IMR-90 (cell line): ENCODE measurements at regions not wholly inside any gene's neighbourhood (a gene's known extent, or its start where the extent isn't known, plus 50 kb on each side); places are given as distances from the start of the nearest gene placed in this dataset.

Experiments used
- ATAC-seq: fragments of 200-7000 bp; cut with Tn5 transposase; 2 replicates; pipeline ENCODE4 v1.9.1; 2020; ENCODE audit warnings: low read depth, mild to moderate bottlenecking, moderate library complexity
- BruUV-seq: library from RNA; stranded (reverse); fragments of 400-500 nt; replicated peaks from 2 replicates; lab custom pipeline; 2021; lab: Mats Ljungman, UMichigan
- CTCF ChIA-PET: fragments of 300-600 bp; formaldehyde crosslinking; extraction: SDS; loops from one replicate; lab custom pipeline; 2021; ENCODE audit warnings: antibody characterized with exemption; lab: Yijun Ruan, JAX
- POLR2A ChIA-PET: fragments of 300-600 bp; sonication (Branson Sonifier 250); formaldehyde crosslinking; loops from one replicate; lab custom pipeline; 2022; ENCODE audit warnings: antibody characterized with exemption; ENCODE audit not compliant: unreplicated experiment; lab: Charles Lee
- DNase-seq: peaks from one replicate; pipeline ENCODE4 v3.0.0; 2013
- H2AFZ ChIP-seq: replicated peaks from 2 replicates; pipeline ENCODE3; 2013; ENCODE audit warnings: low read length, mild to moderate bottlenecking; ENCODE audit not compliant: poor library complexity
- H2AK5ac ChIP-seq: 2 replicates; pipeline ENCODE4 v1.6.1; 2013; ENCODE audit warnings: low read depth, low read length, inconsistent platforms
- H2AK9ac ChIP-seq: replicated peaks from 2 replicates; pipeline ENCODE3; 2013; ENCODE audit warnings: mild to moderate bottlenecking, low read depth, low read length, moderate library complexity; ENCODE audit not compliant: poor library complexity
- H2BK120ac ChIP-seq: 2 replicates; pipeline ENCODE4 v1.6.1; 2013; ENCODE audit warnings: low read depth, low read length, inconsistent platforms
- H2BK15ac ChIP-seq: 3 replicates; pipeline ENCODE4 v1.6.1; 2013; ENCODE audit warnings: low read depth, low read length, inconsistent platforms
- H2BK20ac ChIP-seq: 2 replicates; pipeline ENCODE4 v1.6.1; 2013; ENCODE audit warnings: low read depth, mild to moderate bottlenecking, inconsistent platforms, low read length, moderate library complexity
- H2BK5ac ChIP-seq: 2 replicates; pipeline ENCODE4 v1.6.1; 2013; ENCODE audit warnings: mild to moderate bottlenecking, low read depth, low read length, inconsistent platforms; ENCODE audit not compliant: poor library complexity, severe bottlenecking
- H3K14ac ChIP-seq: replicated peaks from 2 replicates; pipeline ENCODE4 v1.6.1; 2013; ENCODE audit warnings: low read depth, low read length, inconsistent platforms
- H3K18ac ChIP-seq: 2 replicates; pipeline ENCODE4 v1.6.1; 2013; ENCODE audit warnings: low read depth, low read length, control low read depth
- H3K23ac ChIP-seq: 2 replicates; pipeline ENCODE4 v1.6.1; 2013; ENCODE audit warnings: low read depth, low read length, inconsistent platforms
- H3K27ac ChIP-seq: 2 replicates; pipeline ENCODE4 v1.5.1; 2013; ENCODE audit warnings: mild to moderate bottlenecking, control low read depth, low read length; ENCODE audit not compliant: insufficient read depth
- H3K27me3 ChIP-seq: 2 replicates; pipeline ENCODE4 v1.6.1; 2013; ENCODE audit warnings: low read length; ENCODE audit not compliant: control insufficient read depth, insufficient read depth
- H3K36me3 ChIP-seq: 2 replicates; pipeline ENCODE4 v1.6.1; 2013; ENCODE audit warnings: low read length, mixed read lengths; ENCODE audit not compliant: control insufficient read depth, insufficient read depth
- H3K4ac ChIP-seq: 2 replicates; pipeline ENCODE4 v1.6.1; 2013; ENCODE audit warnings: low read depth, low read length, inconsistent platforms
- H3K4me1 ChIP-seq: 2 replicates; pipeline ENCODE4 v1.6.1; 2013; ENCODE audit warnings: low read length, mixed read lengths; ENCODE audit not compliant: control insufficient read depth, insufficient read depth
- H3K4me2 ChIP-seq: 2 replicates; pipeline ENCODE4 v1.6.1; 2013; ENCODE audit warnings: low read depth, mild to moderate bottlenecking, control low read depth, low read length, moderate library complexity
- H3K4me3 ChIP-seq: 2 replicates; pipeline ENCODE4 v1.5.1; 2013; ENCODE audit warnings: low read depth, mild to moderate bottlenecking, control low read depth, low read length, moderate library complexity; ENCODE audit not compliant: insufficient read depth
- H3K56ac ChIP-seq: 2 replicates; pipeline ENCODE4 v1.6.1; 2013; ENCODE audit warnings: low read length, inconsistent platforms; ENCODE audit not compliant: insufficient read depth; ENCODE audit errors: extremely low read depth
- H3K79me1 ChIP-seq, 2 experiments: 2 replicates each; pipeline ENCODE4 v1.6.1; 2013; ENCODE audit warnings: low read length in 2 of 2, inconsistent platforms in 1 of 2, low read depth in 1 of 2
- H3K9ac ChIP-seq: 2 replicates; pipeline ENCODE4 v1.6.1; 2013; ENCODE audit warnings: low read depth, low read length, control low read depth
- H3K9me1 ChIP-seq: 2 replicates; pipeline ENCODE4 v1.6.1; 2013; ENCODE audit warnings: low read length, inconsistent platforms; ENCODE audit not compliant: insufficient read depth
- H3K9me3 ChIP-seq: 2 replicates; pipeline ENCODE4 v1.6.1; 2013; ENCODE audit warnings: low read length; ENCODE audit not compliant: control insufficient read depth, insufficient read depth
- H4K20me1 ChIP-seq: 2 replicates; pipeline ENCODE4 v1.6.1; 2013; ENCODE audit warnings: low read length, inconsistent platforms; ENCODE audit not compliant: insufficient read depth
- H4K5ac ChIP-seq: 2 replicates; pipeline ENCODE4 v1.6.1; 2013; ENCODE audit warnings: mild to moderate bottlenecking, low read depth, low read length, control low read depth
- H4K8ac ChIP-seq, 2 experiments: 2 replicates each; pipeline ENCODE4 v1.6.1; 2013; ENCODE audit warnings: low read depth in 2 of 2, low read length in 2 of 2, control low read depth in 1 of 2, inconsistent platforms in 1 of 2
- H4K91ac ChIP-seq: 2 replicates; pipeline ENCODE4 v1.6.1; 2013; ENCODE audit warnings: low read depth, low read length, inconsistent platforms; ENCODE audit not compliant: insufficient read depth
- BHLHE40 ChIP-seq: fragments of 150-350 bp; IDR thresholded peaks from 2 replicates; pipeline ENCODE4 v1.6.1; 2016; ENCODE audit warnings: mild to moderate bottlenecking, low read depth, low read length
- CEBPB ChIP-seq: IDR thresholded peaks from 2 replicates; pipeline ENCODE4 v1.6.1; 2012; ENCODE audit warnings: low read depth, low read length, improper control_type of control experiment
- CHD1 ChIP-seq: IDR thresholded peaks from 2 replicates; pipeline ENCODE4 v1.6.1; 2012; ENCODE audit warnings: low read depth, low read length, improper control_type of control experiment
- CTCF ChIP-seq: conservative IDR thresholded peaks from 2 replicates; pipeline ENCODE4 v1.5.1; 2012; ENCODE audit warnings: mild to moderate bottlenecking, low read depth, low read length, improper control_type of control experiment
- ELK1 ChIP-seq: fragments of 150-350 bp; IDR thresholded peaks from 2 replicates; pipeline ENCODE4 v1.6.1; 2016; ENCODE audit warnings: low read depth, mild to moderate bottlenecking, low read length, moderate library complexity, borderline replicate concordance
- FOS ChIP-seq: fragments of 150-350 bp; IDR thresholded peaks from 2 replicates; pipeline ENCODE4 v1.6.1; 2016; ENCODE audit warnings: low read depth, low read length
- MAFK ChIP-seq: IDR thresholded peaks from 2 replicates; pipeline ENCODE4 v1.6.1; 2012; ENCODE audit warnings: low read depth, low read length, improper control_type of control experiment
- MAZ ChIP-seq: IDR thresholded peaks from 2 replicates; pipeline ENCODE4 v1.6.1; 2012; ENCODE audit warnings: low read depth, mild to moderate bottlenecking, low read length, improper control_type of control experiment, moderate library complexity, borderline replicate concordance
- MXI1 ChIP-seq: IDR thresholded peaks from 2 replicates; pipeline ENCODE4 v1.6.1; 2012; ENCODE audit warnings: low read depth, mild to moderate bottlenecking, low read length, moderate library complexity, borderline replicate concordance
- NFE2L2 ChIP-seq: fragments of 150-350 bp; IDR thresholded peaks from 2 replicates; pipeline ENCODE4 v1.6.1; 2016; ENCODE audit warnings: low read depth, mild to moderate bottlenecking, low read length
- POLR2A ChIP-seq: IDR thresholded peaks from 2 replicates; pipeline ENCODE4 v1.6.1; 2012; ENCODE audit warnings: mild to moderate bottlenecking, low read depth, low read length
- RAD21 ChIP-seq: IDR thresholded peaks from 2 replicates; pipeline ENCODE4 v1.6.1; 2012; ENCODE audit warnings: low read length, improper control_type of control experiment
- RCOR1 ChIP-seq: IDR thresholded peaks from 2 replicates; pipeline ENCODE4 v1.6.1; 2012; ENCODE audit warnings: mild to moderate bottlenecking, low read length, improper control_type of control experiment; ENCODE audit not compliant: insufficient replicate concordance
- RFX5 ChIP-seq: IDR thresholded peaks from 2 replicates; pipeline ENCODE4 v1.8.0; 2012; ENCODE audit warnings: low read depth, mild to moderate bottlenecking, low read length, moderate library complexity
- SMC3 ChIP-seq: fragments of 150-350 bp; IDR thresholded peaks from 2 replicates; pipeline ENCODE4 v1.6.1; 2016; ENCODE audit warnings: low read depth, mild to moderate bottlenecking, antibody characterized with exemption, low read length, moderate library complexity
- USF2 ChIP-seq: fragments of 150-350 bp; IDR thresholded peaks from 2 replicates; pipeline ENCODE4 v1.6.1; 2017; ENCODE audit warnings: mild to moderate bottlenecking, antibody characterized with exemption, low read length, low read depth
- WGBS, 2 experiments: methylation state at CpG; one replicate each; pipeline versions ENCODE4 v1.1.5 to v1.1.7; 2013; ENCODE audit warnings: missing lambda C conversion rate in 2 of 2; ENCODE audit not compliant: insufficient read length in 1 of 2; ENCODE audit errors: extremely low coverage in 2 of 2; 5-methylcytosine and 5-hydroxymethylcytosine counted together
- dilution Hi-C: fragments of 300-500 bp; cut with HindIII; formaldehyde crosslinking; loops from one replicate; pipeline ENCODE4 v1.14.3; 2018; ENCODE audit warnings: low sequenced_read_pairs; ENCODE audit not compliant: unreplicated experiment
- in situ Hi-C: fragments of 300-500 bp; cut with MboI; formaldehyde crosslinking; loops from 3 replicates; pipeline ENCODE4 v1.14.3; 2019; ENCODE audit warnings: low sequenced_read_pairs, inconsistent platforms, mixed read lengths
- intact Hi-C: fragments of 100-400 bp; cut with micrococcal nuclease; formaldehyde crosslinking; loops from 2 replicates; pipeline ENCODE4 v1.10.0; 2022

GRCh38 chr2:4039896-4040295 lies 336.5 kb downstream of the DCDC2C start:
- H3K4me2 ChIP-seq = no peak overlapping the region
- TF ChIP-seq RFX5 = no peak
- TF ChIP-seq ELK1 = no peak
- TF ChIP-seq CTCF = no peak
- TF ChIP-seq SMC3 = no peak
- no peak for TF ChIP-seq RCOR1
- no peak for TF ChIP-seq MAZ
- no peak for TF ChIP-seq USF2
- no peak for TF ChIP-seq FOS
- no peak for TF ChIP-seq CHD1
- no peak for TF ChIP-seq BHLHE40
- no peak for TF ChIP-seq POLR2A
- no peak for TF ChIP-seq NFE2L2
- TF ChIP-seq CEBPB = no peak
- TF ChIP-seq MXI1 = no peak
- no peak for TF ChIP-seq MAFK
- no peak for TF ChIP-seq RAD21
- no peak for DNase-seq
- no TSS peak for BruUV-seq
- H2BK120ac ChIP-seq = no peak overlapping the region
- no peak overlapping the region for H3K18ac ChIP-seq
- H3K9ac ChIP-seq = no peak overlapping the region
- H3K79me1 ChIP-seq = no peaks in the 10 kb centered on the region
- POLR2A ChIA-PET = no interaction called here
- dilution Hi-C loops (no loop called here), intact Hi-C loops (no loop called here), in situ Hi-C loops (no loop called here)
- H4K91ac ChIP-seq = no peak overlapping the region
- H4K8ac ChIP-seq = no peak overlapping the region
- no peak overlapping the region for H2AFZ ChIP-seq
- no peak overlapping the region for H3K56ac ChIP-seq
- no peak overlapping the region for H3K23ac ChIP-seq
- H3K36me3 ChIP-seq = no peaks in the 10 kb centered on the region
- WGBS, 2 experiments = 18% methylated on average over 4 of the region's 7 CpGs; no CpG with 5 or more reads in 1 of the 2 experiments
- no peak overlapping the region for H4K5ac ChIP-seq
- no peak overlapping the region for H2AK5ac ChIP-seq
- no peaks in the 10 kb centered on the region for H4K20me1 ChIP-seq
- no peak overlapping the region for H3K27ac ChIP-seq
- H3K9me3 ChIP-seq = peaks cover 31% of the 10 kb centered on the region
- no peak overlapping the region for H2BK5ac ChIP-seq
- no peak overlapping the region for H2AK9ac ChIP-seq
- no peak overlapping the region for H2BK15ac ChIP-seq
- H3K4me3 ChIP-seq = no peak overlapping the region
- no peak overlapping the region for H3K4ac ChIP-seq
- no peak for ATAC-seq
- no peaks in the 10 kb centered on the region for H3K27me3 ChIP-seq
- no peak overlapping the region for H3K14ac ChIP-seq
- CTCF ChIA-PET = no interaction called here
- no peaks in the 10 kb centered on the region for H3K9me1 ChIP-seq
- no peak overlapping the region for H2BK20ac ChIP-seq
- no peaks in the 10 kb centered on the region for H3K4me1 ChIP-seq
